VCaP (cell line): ENCODE measurements at regions not wholly inside any gene's neighbourhood (a gene's known extent, or its start where the extent isn't known, plus 50 kb on each side); places are given as distances from the start of the nearest gene placed in this dataset.
A peak's percentile ranks its signal among the peaks of the same experiment; 100 is the strongest.

Source experiments
- H3K27ac ChIP-seq: fragments of 450-650 bp; 2 replicates; pipeline ENCODE4 v1.5.1; 2017
- CTCF ChIP-seq: fragments of 450-650 bp; conservative IDR thresholded peaks from 2 replicates; pipeline ENCODE4 v1.5.1; 2017; ENCODE audit warnings: mild to moderate bottlenecking, moderate library complexity

GRCh38 chr3:6753536-6753935 is 107.4 kb upstream of the GRM7 start:
- no peak overlapping the region for H3K27ac ChIP-seq
- no peak for TF ChIP-seq CTCF

GRCh38 chr3:6769532-6770396 is 91.2 kb upstream of the GRM7 start:
- H3K27ac ChIP-seq, result peak overlapping the region; percentile 43
- peak; percentile 74 for TF ChIP-seq CTCF

GRCh38 chr3:6770397-6770690 is 90.6 kb upstream of the GRM7 start:
- H3K27ac ChIP-seq, result peak overlapping the region; percentile 43

GRCh38 chr3:6771171-6771570 is 89.7 kb upstream of the GRM7 start:
- no peak overlapping the region for H3K27ac ChIP-seq
- TF ChIP-seq CTCF, result no peak

More at GRCh38 chr3:6770397-6770690, 90.6 kb upstream of the GRM7 start:
- no peak for TF ChIP-seq CTCF

GRCh38 chr3:6779140-6779539 is 81.8 kb upstream of the GRM7 start:
- no peak overlapping the region for H3K27ac ChIP-seq
- no peak for TF ChIP-seq CTCF

- no peak overlapping the region for H3K27ac ChIP-seq
- TF ChIP-seq CTCF, result no peak
Measured at GRCh38 chr3:6781092-6781491, 79.8 kb upstream of the GRM7 start.

- TF ChIP-seq CTCF, result no peak
- H3K27ac ChIP-seq, result no peak overlapping the region
Measured at GRCh38 chr3:6785726-6786125, 75.2 kb upstream of the GRM7 start.
